Stimulated activated CD4-positive, alpha-beta T cell treated with anti-CD3 and anti-CD28 coated beads, TNF-alpha, amount 100 ng/mL, for 48 hours (primary cell): ENCODE measurements at regions not wholly inside any gene's neighbourhood (a gene's known extent, or its start where the extent isn't known, plus 50 kb on each side); places are given as distances from the start of the nearest gene placed in this dataset.
"Not testable (repeated sequence)": the region's sequence is repeated elsewhere in the genome, so short reads cannot be mapped to it uniquely, and the experiment has no call there.

Source experiments
- DNase-seq, 3 donors: peaks; one replicate each; pipeline ENCODE4 v3.0.0-alpha.2; 2020; ENCODE audit warnings: low read depth in 3 of 3

GRCh38 chr3:40940651-40941050, 258.7 kb upstream of the CTNNB1 start:
- DNase-seq: no peak

- DNase-seq: not testable (repeated sequence)
Measured at GRCh38 chr3:40947022-40947421, 252.3 kb upstream of the CTNNB1 start.

DNA sequence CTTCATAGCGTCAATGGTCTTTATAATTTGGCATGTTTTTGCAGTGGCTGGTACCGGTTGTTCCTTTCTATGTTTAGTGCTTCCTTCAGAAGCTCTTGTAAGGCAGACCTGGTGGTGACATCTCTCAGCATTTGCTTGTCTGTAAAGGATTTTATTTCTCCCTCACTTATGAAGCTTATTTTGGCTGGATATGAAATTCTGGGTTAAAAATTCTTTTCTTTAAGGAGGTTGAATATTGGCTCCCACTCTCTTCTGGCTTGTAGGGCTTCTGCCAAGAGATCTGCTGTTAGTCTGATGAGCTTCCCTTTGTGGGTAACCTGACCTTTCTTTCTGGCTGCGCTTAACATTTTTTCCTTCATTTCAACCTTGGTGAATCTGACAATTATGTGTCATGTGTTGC, 250.0 kb upstream of the CTNNB1 start:
- DNase-seq: not testable (repeated sequence)

- DNase-seq: no peak
Measured at GRCh38 chr3:40951636-40952035, 247.7 kb upstream of the CTNNB1 start.

DNA sequence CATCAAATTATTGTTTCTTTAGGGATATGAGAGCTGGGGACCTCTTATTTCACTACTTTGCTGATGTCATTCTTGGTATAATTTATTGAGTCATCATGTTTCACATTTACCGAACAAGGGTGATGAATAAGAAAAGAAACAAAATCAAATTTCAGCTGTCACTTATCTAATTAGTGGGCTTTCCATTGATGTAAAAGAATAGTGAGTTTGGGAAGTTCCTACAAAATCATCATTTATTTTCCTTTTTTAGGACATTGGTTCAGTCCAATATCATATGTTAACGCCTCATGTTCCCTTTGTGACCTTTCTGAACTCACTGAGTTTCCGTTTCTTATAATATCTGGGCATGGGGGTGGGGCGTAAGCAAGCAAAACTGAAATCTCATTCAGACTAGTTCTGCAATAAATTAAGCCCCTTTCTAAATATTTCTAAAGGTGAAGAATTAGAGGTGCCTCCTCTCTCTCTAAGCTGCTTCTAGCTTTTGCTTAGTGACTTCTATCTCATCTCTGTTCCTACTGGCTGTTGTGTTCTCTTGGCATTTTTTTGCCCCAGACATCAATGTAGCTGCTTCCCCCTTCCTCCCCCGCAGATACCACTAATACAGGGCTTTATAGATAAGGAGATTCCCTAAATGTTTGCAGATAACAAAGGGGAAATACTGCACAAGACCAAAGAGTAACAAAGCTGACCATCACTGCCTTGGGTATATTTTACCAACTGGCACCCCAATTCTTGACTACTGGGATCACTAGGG, 238.0 kb upstream of the CTNNB1 start:
- DNase-seq: no peak

- DNase-seq: no peak
Measured at GRCh38 chr3:40962721-40963120, 236.6 kb upstream of the CTNNB1 start.

- DNase-seq: no peak
Measured at GRCh38 chr3:40968666-40969065, 230.6 kb upstream of the CTNNB1 start.

GRCh38 chr3:40969341-40969740, 230.0 kb upstream of the CTNNB1 start:
- no peak for DNase-seq

DNA sequence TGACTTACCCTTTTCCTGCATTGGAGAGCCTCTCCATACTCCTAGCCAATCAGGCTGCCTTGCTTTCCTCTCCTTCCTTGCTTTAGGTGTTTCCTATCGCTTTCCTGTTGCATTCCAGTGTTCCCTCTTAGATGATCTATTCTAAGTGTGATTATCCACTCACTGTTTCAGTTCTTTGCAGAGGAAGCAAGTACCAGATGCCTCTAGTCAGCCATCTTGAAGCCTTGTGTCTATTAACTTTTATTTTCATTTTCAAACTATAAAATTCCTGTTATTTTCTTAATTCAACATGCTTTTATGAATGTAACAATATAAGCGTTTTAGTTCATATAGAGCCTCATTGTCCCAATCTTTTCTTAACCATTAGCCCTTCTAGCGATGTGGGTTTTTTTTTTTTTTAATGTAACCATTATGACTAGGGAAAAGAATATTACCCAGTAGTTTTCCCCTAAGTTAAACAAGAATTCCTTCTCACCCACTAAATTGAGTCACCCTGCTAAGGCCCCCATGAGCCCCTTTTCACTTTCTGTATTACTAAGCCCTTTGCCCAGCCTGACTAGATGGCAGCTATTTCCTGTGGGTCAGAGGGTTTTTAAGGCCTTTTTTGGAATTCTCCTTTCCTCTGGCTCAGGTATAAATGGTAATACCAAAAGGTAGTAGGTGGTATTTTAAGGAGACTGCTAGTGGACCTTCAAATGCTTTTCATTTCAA, 229.4 kb upstream of the CTNNB1 start:
- no peak for DNase-seq

DNA sequence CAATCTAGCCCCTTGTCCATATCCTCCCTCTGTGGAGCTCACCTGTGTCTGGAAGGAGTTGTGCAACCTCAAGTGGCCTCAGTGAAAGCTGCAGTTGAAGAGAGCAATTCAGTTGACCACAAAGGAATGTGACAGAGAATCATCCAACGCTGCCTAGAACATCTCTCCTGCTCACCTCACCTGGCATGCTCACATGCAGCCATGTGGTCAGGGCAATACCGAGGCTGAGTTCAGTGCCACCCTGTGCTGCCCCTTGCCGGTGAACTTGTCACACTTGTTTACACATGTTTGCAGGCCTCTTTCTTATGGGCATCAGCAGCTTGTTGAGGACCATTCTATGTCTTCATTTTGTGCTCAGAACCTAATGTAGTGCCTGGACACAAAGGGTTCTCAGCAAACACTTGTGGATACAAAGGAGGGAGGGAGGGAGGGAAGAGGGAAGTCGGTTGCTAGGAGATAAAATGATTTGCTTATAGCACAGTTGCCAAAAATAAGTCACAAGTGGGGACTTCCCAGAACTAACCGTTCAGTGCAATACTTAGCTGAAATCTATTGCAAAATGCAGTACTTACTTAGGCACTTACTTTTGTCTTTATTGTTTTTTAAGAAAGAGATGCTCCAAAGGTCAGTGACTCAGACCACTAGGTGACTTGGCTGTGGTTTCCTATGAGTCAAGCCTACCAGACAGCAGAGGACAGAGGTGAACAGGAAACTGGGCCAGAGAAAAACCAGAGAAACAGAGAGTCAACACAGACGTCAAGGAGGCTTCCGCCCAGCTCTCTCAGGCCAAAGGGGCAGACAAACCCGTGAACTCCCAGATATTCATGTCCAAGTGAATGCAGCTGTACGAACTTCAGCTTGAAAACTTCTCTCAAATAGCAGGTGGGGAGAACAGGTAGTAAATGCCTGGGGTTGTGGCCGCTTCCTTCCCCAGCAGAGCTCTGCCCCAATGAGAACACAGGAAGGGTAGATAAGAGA, 227.8 kb upstream of the CTNNB1 start:
- peak in 1 of 3 donors; percentile 17 for DNase-seq

GRCh38 chr3:40972350-40972749, 227.0 kb upstream of the CTNNB1 start:
- no peak for DNase-seq

GRCh38 chr3:40973141-40973540, 226.2 kb upstream of the CTNNB1 start:
- no peak for DNase-seq

- no peak for DNase-seq
Measured at GRCh38 chr3:40975711-40976121, 223.6 kb upstream of the CTNNB1 start.

GRCh38 chr3:40976241-40976640, 223.1 kb upstream of the CTNNB1 start:
- no peak for DNase-seq

DNA sequence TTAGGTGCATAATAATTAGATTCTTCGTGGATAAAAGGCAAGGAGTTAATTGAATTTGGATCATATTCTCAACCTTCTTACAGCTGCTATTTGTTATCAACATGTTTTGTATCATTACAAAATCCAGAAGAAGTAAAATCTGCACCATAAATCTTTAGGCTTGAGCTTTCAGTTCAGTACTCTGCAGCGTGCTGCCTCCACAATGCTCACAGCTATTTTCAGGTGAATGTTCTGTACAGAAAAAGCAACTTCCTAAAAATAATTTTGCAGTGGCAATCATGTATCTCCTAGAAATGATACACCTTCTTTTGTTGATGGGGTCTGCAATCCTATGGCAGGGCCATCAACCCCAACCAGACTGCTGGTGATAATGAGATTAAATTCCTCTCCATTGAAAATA, 220.9 kb upstream of the CTNNB1 start:
- no peak for DNase-seq

DNA sequence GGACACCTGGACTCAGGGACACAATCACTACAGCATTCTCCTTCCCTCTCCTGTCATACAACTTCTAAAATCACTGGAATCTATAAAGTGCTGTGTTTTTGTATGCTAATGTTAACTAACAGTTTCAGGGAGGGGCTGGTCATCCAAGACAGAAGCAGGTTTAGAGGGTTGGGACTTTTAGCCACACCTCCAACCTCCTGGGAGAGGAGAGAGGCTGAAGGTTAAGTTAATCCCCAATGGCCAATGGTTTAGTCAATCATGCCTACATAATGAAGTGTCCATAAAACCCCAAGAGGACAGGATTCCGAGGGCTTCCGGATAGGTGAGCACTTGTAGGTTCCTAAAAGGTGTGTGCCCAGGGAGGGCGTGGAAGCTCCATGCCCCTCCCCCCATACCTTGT, 219.3 kb upstream of the CTNNB1 start:
- no peak for DNase-seq

DNA sequence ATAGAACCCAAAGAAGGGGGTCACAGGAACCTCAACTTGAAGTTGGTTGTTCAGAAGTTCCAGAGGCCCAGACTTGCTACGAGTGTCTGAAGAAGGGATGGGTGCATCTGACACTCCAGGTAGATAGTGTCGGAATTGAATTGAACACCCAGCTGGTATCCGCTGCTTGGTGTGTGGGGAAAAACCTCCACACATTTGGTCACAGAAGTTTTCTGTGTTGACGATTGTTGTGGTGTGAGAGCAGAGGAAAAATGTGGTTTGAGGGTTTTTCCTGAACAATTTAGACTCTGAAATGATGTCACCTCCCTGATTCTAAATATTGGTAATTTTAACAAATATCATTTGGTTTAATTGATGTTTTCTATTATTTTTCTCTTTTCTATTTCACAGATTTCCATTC, 218.8 kb upstream of the CTNNB1 start:
- no peak for DNase-seq

GRCh38 chr3:40985195-40985594, 214.1 kb upstream of the CTNNB1 start:
- no peak for DNase-seq

DNA sequence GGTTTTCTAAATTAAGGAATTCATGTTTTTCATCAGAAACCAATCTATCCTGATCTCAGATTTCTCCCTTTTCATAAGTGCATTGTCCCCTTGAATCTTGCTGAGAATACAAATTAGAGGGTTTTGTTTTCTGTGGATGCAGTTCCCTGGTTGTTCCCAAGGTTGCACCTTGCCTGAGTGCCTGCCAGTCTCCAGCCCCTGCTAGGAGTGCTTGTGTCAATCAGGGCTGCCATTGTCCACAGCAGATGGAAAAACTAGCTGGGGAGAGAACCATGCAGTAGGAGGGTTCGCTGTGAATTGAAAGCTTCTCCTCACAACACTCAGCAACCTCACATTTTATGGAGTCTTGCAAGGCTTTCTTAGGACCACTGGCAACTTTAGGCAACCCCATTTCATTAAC, 210.8 kb upstream of the CTNNB1 start:
- no peak for DNase-seq

GRCh38 chr3:40989141-40990061, 209.9 kb upstream of the CTNNB1 start:
- no peak for DNase-seq

DNA sequence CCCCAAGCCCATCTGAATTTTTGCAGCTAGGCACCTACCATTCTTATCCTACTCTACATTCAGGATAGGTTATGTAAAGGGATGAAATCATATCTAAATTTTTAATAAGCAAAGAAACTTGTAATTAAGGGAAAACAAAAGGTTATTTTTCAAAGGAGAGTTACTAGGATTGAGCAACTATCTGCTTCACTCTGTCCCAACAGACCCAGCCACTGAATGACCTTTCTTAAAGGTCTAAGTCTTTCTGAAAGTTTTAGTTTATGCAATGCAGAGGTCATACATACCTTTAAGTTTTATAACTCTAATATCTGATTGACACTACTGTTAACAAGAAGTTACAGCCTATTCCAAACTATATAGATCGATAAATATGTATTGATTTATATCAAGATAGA, 209.2 kb upstream of the CTNNB1 start:
- no peak for DNase-seq
